IPS DF 4.7 (cell line): ENCODE measurements at regions not wholly inside any gene's neighbourhood (a gene's known extent, or its start where the extent isn't known, plus 50 kb on each side); places are given as distances from the start of the nearest gene placed in this dataset.
"Not testable (repeated sequence)": the region's sequence is repeated elsewhere in the genome, so short reads cannot be mapped to it uniquely, and the experiment has no call there.

Experiments
- DNase-seq: peaks from one replicate; pipeline ENCODE4 v3.0.0-alpha.2; 2013; ENCODE audit warnings: low spot score; ENCODE audit errors: extremely low read depth

GRCh38 chr2:116769514-116769913 lies 1045.0 kb upstream of the DDX18 start:
- DNase-seq = no peak

- no peak for DNase-seq
These were observed 1037.9 kb upstream of the DDX18 start for GRCh38 chr2:116776556-116776955.

GRCh38 chr2:116787848-116788247 lies 1026.6 kb upstream of the DDX18 start:
- no peak for DNase-seq

- no peak for DNase-seq
These were observed 1011.8 kb upstream of the DDX18 start for GRCh38 chr2:116802671-116803070.

- no peak for DNase-seq
These were observed 1009.6 kb upstream of the DDX18 start for GRCh38 chr2:116804901-116805300.

- not testable (repeated sequence) for DNase-seq
These were observed 1008.0 kb upstream of the DDX18 start for GRCh38 chr2:116806505-116806904.

GRCh38 chr2:116809109-116809508 lies 1005.4 kb upstream of the DDX18 start:
- no peak for DNase-seq

GRCh38 chr2:116810071-116810470 lies 1004.4 kb upstream of the DDX18 start:
- no peak for DNase-seq

- DNase-seq = no peak
These were observed 1003.8 kb upstream of the DDX18 start for GRCh38 chr2:116810645-116811044.

- no peak for DNase-seq
These were observed 995.1 kb upstream of the DDX18 start for GRCh38 chr2:116819355-116819754.

- no peak for DNase-seq
These were observed 993.5 kb upstream of the DDX18 start for GRCh38 chr2:116820986-116821385.

- not testable (repeated sequence) for DNase-seq
These were observed 984.9 kb upstream of the DDX18 start for GRCh38 chr2:116829543-116829942.

GRCh38 chr2:116832148-116832547 lies 982.3 kb upstream of the DDX18 start:
- no peak for DNase-seq

- DNase-seq = no peak
These were observed 981.4 kb upstream of the DDX18 start for GRCh38 chr2:116833052-116833451.

GRCh38 chr2:116842164-116842563 lies 972.3 kb upstream of the DDX18 start:
- DNase-seq = no peak

- DNase-seq = no peak
These were observed 954.8 kb upstream of the DDX18 start for GRCh38 chr2:116859708-116860107.

- no peak for DNase-seq
These were observed 940.5 kb upstream of the DDX18 start for GRCh38 chr2:116874021-116874420.

GRCh38 chr2:116877274-116877673 lies 937.2 kb upstream of the DDX18 start:
- DNase-seq = no peak

- no peak for DNase-seq
These were observed 936.5 kb upstream of the DDX18 start for GRCh38 chr2:116877944-116878343.

GRCh38 chr2:116879650-116880160 lies 934.8 kb upstream of the DDX18 start:
- no peak for DNase-seq

- DNase-seq = no peak
These were observed 923.3 kb upstream of the DDX18 start for GRCh38 chr2:116891191-116891590.

- DNase-seq = no peak
These were observed 903.0 kb upstream of the DDX18 start for GRCh38 chr2:116911540-116911939.

- no peak for DNase-seq
These were observed 898.8 kb upstream of the DDX18 start for GRCh38 chr2:116915673-116916072.

- DNase-seq = no peak
These were observed 897.3 kb upstream of the DDX18 start for GRCh38 chr2:116917196-116917595.
